Vagina (tissue), 2 donors: ENCODE measurements at regions not wholly inside any gene's neighbourhood (a gene's known extent, or its start where the extent isn't known, plus 50 kb on each side); places are given as distances from the start of the nearest gene placed in this dataset.

Source experiments
- CTCF ChIP-seq, 3 experiments: fragments of 450-650 bp in 2 of 3; fragments of 200-600 bp in 1 of 3; sonication (generic) in 1 of 3; IDR thresholded peaks; one replicate each; pipeline ENCODE4 v1.5.1; 2017 to 2019; ENCODE audit warnings: antibody characterized with exemption in 3 of 3, mild to moderate bottlenecking in 2 of 3, moderate library complexity in 2 of 3
- POLR2A ChIP-seq, 2 donors: fragments of 450-650 bp; IDR thresholded peaks; one replicate each; pipeline ENCODE4 v1.6.1; 2017; ENCODE audit warnings: antibody characterized with exemption in 2 of 2, mild to moderate bottlenecking in 2 of 2, moderate library complexity in 2 of 2
- POLR2AphosphoS5 ChIP-seq, 2 donors: sonication (generic); formaldehyde crosslinking; IDR thresholded peaks; one replicate each; pipeline ENCODE4 v1.9.0; 2017; ENCODE audit warnings: antibody characterized with exemption in 2 of 2, mild to moderate bottlenecking in 2 of 2, low read depth in 1 of 2; ENCODE audit not compliant: insufficient read depth in 1 of 2

GRCh38 chr7:94288096-94288495 is 106.6 kb upstream of the COL1A2 start:
- TF ChIP-seq POLR2AphosphoS5 (IDR thresholded peaks at IDR 0.05; ENCODE audit: insufficient read depth in 1 of 2, low read depth in 1 of 2) (no peak), CTCF (IDR thresholded peaks at IDR 0.05) (no peak), POLR2A (IDR thresholded peaks at IDR 0.05) (no peak)
